Thyroid gland (tissue), 4 donors: ENCODE measurements at regions not wholly inside any gene's neighbourhood (a gene's known extent, or its start where the extent isn't known, plus 50 kb on each side); places are given as distances from the start of the nearest gene placed in this dataset.

Experiments used
- CTCF ChIP-seq, 6 experiments: fragments of 200-600 bp in 3 of 6; fragments of 450-650 bp in 3 of 6; sonication (generic) in 3 of 6; IDR thresholded peaks; one replicate each; pipeline ENCODE4 v1.5.1; 2016 to 2019; ENCODE audit warnings: antibody characterized with exemption in 6 of 6, mild to moderate bottlenecking in 2 of 6, inconsistent platforms in 1 of 6, moderate library complexity in 1 of 6
- POLR2A ChIP-seq, 2 donors: fragments of 450-650 bp; IDR thresholded peaks; one replicate each; pipeline ENCODE4 v1.6.1; 2017; ENCODE audit warnings: antibody characterized with exemption in 2 of 2, mild to moderate bottlenecking in 2 of 2, moderate library complexity in 1 of 2

GRCh38 chr5:103612545-103612944 is 50.0 kb upstream of the NUDT12 start:
- TF ChIP-seq CTCF (IDR thresholded peaks at IDR 0.05) (no peak), POLR2A (IDR thresholded peaks at IDR 0.05) (no peak)
